ENCODE measurements at regions not wholly inside any gene's neighbourhood (a gene's known extent, or its start where the extent isn't known, plus 50 kb on each side); places are given as distances from the start of the nearest gene placed in this dataset.

- TF ChIP-seq CTCF (IDR thresholded peaks at IDR 0.05 in 4 of 5, conservative IDR thresholded peaks at IDR 0.05 in 1 of 5): no peak
- TF ChIP-seq POLR2A (IDR thresholded peaks at IDR 0.05): no peak
Observed at GRCh38 chr4:127007305-127007704, 625.5 kb upstream of the INTU start.
